EH (cell line): ENCODE measurements at regions not wholly inside any gene's neighbourhood (a gene's known extent, or its start where the extent isn't known, plus 50 kb on each side); places are given as distances from the start of the nearest gene placed in this dataset.
"Not testable (repeated sequence)": the region's sequence is repeated elsewhere in the genome, so short reads cannot be mapped to it uniquely, and the experiment has no call there.

Experiments used
- DNase-seq: peaks from one replicate; pipeline ENCODE4 v3.0.0-alpha.2; 2015; ENCODE audit warnings: low read depth

GRCh38 chr15:95606551-95606950, 723.9 kb upstream of the NR2F2 start:
- DNase-seq = no peak

- no peak for DNase-seq
Measured at GRCh38 chr15:95608371-95608770, 722.1 kb upstream of the NR2F2 start.

GRCh38 chr15:95609096-95609495, 721.4 kb upstream of the NR2F2 start:
- peak; percentile 81 for DNase-seq

- DNase-seq = no peak
Measured at GRCh38 chr15:95610945-95611344, 719.6 kb upstream of the NR2F2 start.

- no peak for DNase-seq
Measured at GRCh38 chr15:95615436-95615835, 715.1 kb upstream of the NR2F2 start.

- no peak for DNase-seq
Measured at GRCh38 chr15:95616306-95616705, 714.2 kb upstream of the NR2F2 start.

GRCh38 chr15:95620934-95621579, 709.4 kb upstream of the NR2F2 start:
- DNase-seq = peak; percentile 52

- no peak for DNase-seq
Measured at GRCh38 chr15:95622843-95623242, 707.7 kb upstream of the NR2F2 start.

- DNase-seq = peak; percentile 72
Measured at GRCh38 chr15:95624100-95624499, 706.4 kb upstream of the NR2F2 start.

GRCh38 chr15:95624616-95625361, 705.7 kb upstream of the NR2F2 start:
- no peak for DNase-seq

GRCh38 chr15:95626501-95627361, 703.8 kb upstream of the NR2F2 start:
- peak; percentile 17 for DNase-seq

- no peak for DNase-seq
Measured at GRCh38 chr15:95629503-95630168, 700.9 kb upstream of the NR2F2 start.

GRCh38 chr15:95630683-95631082, 699.8 kb upstream of the NR2F2 start:
- no peak for DNase-seq

GRCh38 chr15:95635666-95636065, 694.8 kb upstream of the NR2F2 start:
- no peak for DNase-seq

GRCh38 chr15:95636107-95636506, 694.4 kb upstream of the NR2F2 start:
- no peak for DNase-seq

- DNase-seq = not testable (repeated sequence)
Measured at GRCh38 chr15:95637234-95637633, 693.3 kb upstream of the NR2F2 start.

GRCh38 chr15:95639208-95639607, 691.3 kb upstream of the NR2F2 start:
- DNase-seq = no peak

GRCh38 chr15:95644100-95644875, 686.2 kb upstream of the NR2F2 start:
- DNase-seq = peak; percentile 33

- no peak for DNase-seq
Measured at GRCh38 chr15:95645791-95646338, 684.6 kb upstream of the NR2F2 start.

- no peak for DNase-seq
Measured at GRCh38 chr15:95646484-95647273, 683.8 kb upstream of the NR2F2 start.
